IPS-18a (cell line): ENCODE measurements at regions not wholly inside any gene's neighbourhood (a gene's known extent, or its start where the extent isn't known, plus 50 kb on each side); places are given as distances from the start of the nearest gene placed in this dataset.
"Not testable (repeated sequence)": the region's sequence is repeated elsewhere in the genome, so short reads cannot be mapped to it uniquely, and the experiment has no call there.

Source experiments
- H3K27ac ChIP-seq: one replicate; pipeline ENCODE4 v1.5.1; 2013; ENCODE audit warnings: low read length
- H3K27me3 ChIP-seq: one replicate; pipeline ENCODE4 v1.6.1; 2013; ENCODE audit warnings: mild to moderate bottlenecking, low read length; ENCODE audit not compliant: control insufficient read depth, insufficient read depth
- H3K36me3 ChIP-seq: one replicate; pipeline ENCODE4 v1.6.1; 2013; ENCODE audit warnings: low read depth, low read length; ENCODE audit not compliant: control insufficient read depth
- H3K4me1 ChIP-seq: one replicate; pipeline ENCODE4 v1.6.1; 2013; ENCODE audit warnings: low read depth, low read length; ENCODE audit not compliant: control insufficient read depth
- H3K4me3 ChIP-seq: one replicate; pipeline ENCODE4 v1.5.1; 2013; ENCODE audit warnings: low read length
- H3K9ac ChIP-seq: one replicate; pipeline ENCODE4 v1.6.1; 2013; ENCODE audit warnings: mild to moderate bottlenecking, low read length, moderate library complexity
- H3K9me3 ChIP-seq: one replicate; pipeline ENCODE4 v1.6.1; 2013; ENCODE audit warnings: low read depth, low read length; ENCODE audit not compliant: control insufficient read depth

DNA sequence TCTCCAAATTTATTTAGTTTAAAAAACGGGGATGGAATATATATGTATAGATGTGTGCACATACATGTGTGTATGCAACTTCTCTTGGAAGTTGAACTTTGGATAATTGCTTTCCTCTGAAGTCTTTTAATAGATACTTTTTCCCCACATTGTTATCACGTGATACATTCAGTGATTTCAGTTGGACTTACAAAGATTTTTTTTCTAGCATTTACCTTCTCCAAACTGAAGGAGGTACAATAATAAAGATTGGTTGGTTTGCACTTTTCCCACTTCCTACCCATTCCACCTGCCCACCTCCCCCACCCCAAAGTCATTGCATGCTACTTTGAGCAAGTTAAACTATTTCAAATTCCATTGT is 206.1 kb upstream of the FSHR start:
- Histone ChIP-seq H3K36me3 (no peaks in the 10 kb centered on the region), H3K27me3 (no peaks in the 10 kb centered on the region), H3K27ac (no peak overlapping the region), H3K9me3 (no peaks in the 10 kb centered on the region), H3K4me3 (no peak overlapping the region), H3K9ac (no peak overlapping the region), H3K4me1 (peaks cover 13% of the 10 kb centered on the region)

DNA sequence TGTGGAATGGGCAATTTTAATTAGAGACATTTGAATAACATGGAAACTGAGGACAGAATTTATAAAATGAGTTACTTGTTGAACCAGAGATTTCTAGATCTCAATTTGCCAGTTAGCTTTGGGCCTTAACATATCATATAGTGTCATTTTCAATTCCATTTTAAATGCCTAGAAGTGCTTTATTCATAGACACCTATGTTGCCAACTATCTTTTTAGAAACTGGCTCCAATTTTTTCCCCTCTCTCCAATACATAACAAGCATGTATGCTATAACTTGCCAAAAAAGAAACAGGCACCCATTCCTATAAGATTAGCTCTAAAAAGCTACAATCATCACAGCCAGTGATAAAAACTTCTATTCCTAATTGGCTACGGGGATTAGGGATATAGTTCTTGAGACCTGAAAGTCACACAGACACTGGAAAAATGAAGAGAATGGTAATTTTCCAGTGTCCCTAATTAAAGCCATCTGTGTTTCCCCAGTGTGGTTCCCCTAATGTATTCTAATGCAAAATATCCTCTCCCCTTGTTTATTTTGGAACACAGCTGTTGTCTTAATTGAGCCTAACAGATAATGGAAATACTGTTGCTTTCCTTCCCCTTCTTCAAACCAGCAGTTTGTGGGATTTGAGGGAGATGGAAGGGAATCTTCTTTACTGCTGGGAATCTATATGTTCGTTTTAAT is 205.5 kb upstream of the FSHR start:
- Histone ChIP-seq H3K27ac (no peak overlapping the region), H3K4me1 (peaks cover 13% of the 10 kb centered on the region), H3K27me3 (no peaks in the 10 kb centered on the region), H3K9ac (no peak overlapping the region), H3K36me3 (no peaks in the 10 kb centered on the region), H3K9me3 (no peaks in the 10 kb centered on the region), H3K4me3 (no peak overlapping the region)

GRCh38 chr2:49355611-49356010 is 201.3 kb upstream of the FSHR start:
- no peak overlapping the region for H3K27ac ChIP-seq
- H3K4me3 ChIP-seq: no peak overlapping the region
- no peak overlapping the region for H3K9ac ChIP-seq
- H3K9me3 ChIP-seq: no peaks in the 10 kb centered on the region
- H3K27me3 ChIP-seq: no peaks in the 10 kb centered on the region
- peaks cover 12% of the 10 kb centered on the region for H3K4me1 ChIP-seq
- no peaks in the 10 kb centered on the region for H3K36me3 ChIP-seq

- no peak overlapping the region for H3K4me3 ChIP-seq
- no peaks in the 10 kb centered on the region for H3K9me3 ChIP-seq
- H3K4me1 ChIP-seq: peaks cover 3% of the 10 kb centered on the region
- H3K36me3 ChIP-seq: no peaks in the 10 kb centered on the region
- H3K27me3 ChIP-seq: no peaks in the 10 kb centered on the region
- H3K9ac ChIP-seq: no peak overlapping the region
- H3K27ac ChIP-seq: no peak overlapping the region
Measured at GRCh38 chr2:49351560-49351959, 197.2 kb upstream of the FSHR start.

DNA sequence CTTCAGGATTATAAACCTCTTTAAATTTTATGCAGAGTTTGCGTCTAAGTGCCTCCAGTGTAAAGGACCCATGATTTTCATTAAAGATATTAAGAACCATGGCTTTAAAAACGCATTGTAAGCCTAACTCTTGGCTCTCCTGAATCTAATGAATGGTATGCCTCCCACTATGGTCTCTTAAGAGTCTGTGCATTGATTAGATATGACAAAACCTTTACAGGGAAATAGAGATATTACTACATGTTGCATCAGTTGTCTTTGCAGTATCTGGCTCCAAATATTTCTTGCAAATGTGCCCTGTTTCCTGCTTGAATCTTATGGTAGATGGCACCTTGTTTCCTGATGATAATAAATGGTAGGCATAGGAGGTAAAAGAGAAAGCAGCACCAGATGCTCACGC is 189.3 kb upstream of the FSHR start:
- H3K9ac ChIP-seq: no peak overlapping the region
- H3K4me1 ChIP-seq: no peaks in the 10 kb centered on the region
- H3K27ac ChIP-seq: no peak overlapping the region

DNA sequence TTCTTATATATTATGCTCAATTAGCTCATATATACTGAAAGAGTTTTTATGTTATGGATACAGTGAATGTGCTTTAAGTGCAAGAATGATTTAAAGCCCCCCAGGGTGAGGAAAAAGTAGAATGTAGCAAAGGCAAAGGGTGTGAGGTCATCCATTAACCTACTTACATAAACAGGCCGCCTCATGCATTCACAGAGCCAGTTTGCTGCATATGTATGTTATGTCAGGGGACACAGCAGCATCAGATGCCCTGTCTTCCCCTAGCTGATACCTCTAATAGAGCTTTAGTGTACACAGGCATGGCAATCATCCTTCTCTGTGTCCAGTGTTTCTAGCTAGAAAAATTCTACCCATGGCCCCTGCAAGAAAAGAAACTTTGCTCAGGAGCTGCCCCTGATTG is 187.8 kb upstream of the FSHR start:
- H3K9ac ChIP-seq: no peak overlapping the region
- H3K36me3 ChIP-seq: no peaks in the 10 kb centered on the region

More for the DNA sequence above, 189.3 kb upstream of the FSHR start:
- H3K27me3 ChIP-seq: no peaks in the 10 kb centered on the region
- H3K4me3 ChIP-seq: no peak overlapping the region
- H3K9me3 ChIP-seq: no peaks in the 10 kb centered on the region
- no peaks in the 10 kb centered on the region for H3K36me3 ChIP-seq

DNA sequence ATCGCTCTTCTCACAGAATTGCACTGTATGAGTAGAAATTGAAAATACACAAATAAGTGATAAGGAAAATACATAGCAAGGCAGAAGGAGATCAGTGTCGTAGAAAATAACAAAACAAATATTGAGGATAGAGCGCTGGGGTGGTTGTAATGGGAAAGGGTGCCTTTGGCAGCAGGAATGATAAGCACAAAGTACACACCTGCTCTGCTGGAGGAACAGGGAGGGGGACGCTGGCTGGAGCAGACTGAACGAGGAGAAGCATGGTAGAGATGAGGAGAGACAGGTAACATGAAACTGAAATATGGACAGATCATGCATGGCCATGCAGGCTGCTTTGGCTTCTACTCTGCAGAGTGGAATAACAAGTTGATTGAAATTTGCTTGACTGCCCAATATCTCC is 181.2 kb upstream of the FSHR start:
- peaks cover 5% of the 10 kb centered on the region for H3K4me1 ChIP-seq
- no peaks in the 10 kb centered on the region for H3K27me3 ChIP-seq
- no peaks in the 10 kb centered on the region for H3K36me3 ChIP-seq
- no peak overlapping the region for H3K9ac ChIP-seq
- no peaks in the 10 kb centered on the region for H3K9me3 ChIP-seq
- no peak overlapping the region for H3K27ac ChIP-seq
- H3K4me3 ChIP-seq: no peak overlapping the region

More for the DNA sequence above, 187.8 kb upstream of the FSHR start:
- Histone ChIP-seq H3K27ac (no peak overlapping the region), H3K9me3 (no peaks in the 10 kb centered on the region), H3K4me3 (no peak overlapping the region), H3K4me1 (no peaks in the 10 kb centered on the region), H3K27me3 (no peaks in the 10 kb centered on the region)

GRCh38 chr2:49332415-49332814 is 178.1 kb upstream of the FSHR start:
- Histone ChIP-seq H3K27ac (no peak overlapping the region), H3K4me3 (no peak overlapping the region), H3K36me3 (no peaks in the 10 kb centered on the region), H3K27me3 (no peaks in the 10 kb centered on the region), H3K9me3 (no peaks in the 10 kb centered on the region), H3K9ac (no peak overlapping the region), H3K4me1 (peaks cover 5% of the 10 kb centered on the region)

GRCh38 chr2:49318531-49318930 is 164.2 kb upstream of the FSHR start:
- Histone ChIP-seq H3K9ac (no peak overlapping the region), H3K4me3 (no peak overlapping the region), H3K9me3 (no peaks in the 10 kb centered on the region), H3K27ac (no peak overlapping the region), H3K4me1 (no peaks in the 10 kb centered on the region), H3K27me3 (no peaks in the 10 kb centered on the region), H3K36me3 (no peaks in the 10 kb centered on the region)

- Histone ChIP-seq H3K9ac (no peak overlapping the region), H3K9me3 (no peaks in the 10 kb centered on the region), H3K27ac (no peak overlapping the region), H3K4me3 (no peak overlapping the region), H3K36me3 (no peaks in the 10 kb centered on the region), H3K27me3 (no peaks in the 10 kb centered on the region), H3K4me1 (no peaks in the 10 kb centered on the region)
Measured at GRCh38 chr2:49309461-49309860, 155.1 kb upstream of the FSHR start.

DNA sequence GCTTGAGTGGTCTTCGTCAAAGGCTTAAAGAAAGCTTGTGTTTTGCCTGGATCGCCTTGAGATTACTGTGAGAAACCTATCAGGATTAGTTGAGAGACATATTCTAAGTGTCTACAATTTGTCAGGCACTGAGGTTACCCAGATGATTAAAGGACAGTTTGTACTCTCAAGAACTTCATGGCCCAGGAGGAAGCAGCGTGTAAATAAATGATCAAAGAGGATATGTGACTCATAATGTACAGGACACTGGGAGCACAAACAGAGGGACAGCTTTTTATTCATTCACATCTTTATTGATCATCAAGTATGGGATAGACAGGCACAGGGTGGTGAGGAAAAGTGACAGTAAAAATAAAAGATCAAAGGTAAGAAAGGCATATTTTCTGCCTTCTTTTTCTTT is 152.6 kb upstream of the FSHR start:
- H3K27me3 ChIP-seq: no peaks in the 10 kb centered on the region
- no peak overlapping the region for H3K4me3 ChIP-seq
- no peaks in the 10 kb centered on the region for H3K36me3 ChIP-seq

DNA sequence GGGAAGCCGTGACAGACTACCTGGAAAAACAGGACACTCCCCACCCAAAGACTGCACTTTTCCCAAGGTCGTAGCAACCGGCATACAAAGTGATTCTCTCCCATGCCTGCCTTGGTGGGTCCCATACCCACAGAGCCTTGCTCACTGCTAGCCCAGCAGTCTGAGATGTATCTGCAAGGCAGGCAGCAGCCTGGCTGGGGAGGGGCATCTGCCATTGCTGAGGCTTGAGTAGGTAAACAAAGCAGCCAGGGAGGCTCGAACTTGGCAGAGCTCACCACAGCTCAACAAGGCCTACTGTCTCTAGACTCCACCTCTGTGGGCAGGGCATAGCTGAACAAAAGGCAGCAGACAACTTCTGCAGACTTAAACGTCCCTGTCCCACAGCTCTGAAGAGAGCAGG is 144.4 kb upstream of the FSHR start:
- H3K9me3 ChIP-seq, H3K4me3 ChIP-seq, H3K36me3 ChIP-seq, H3K27me3 ChIP-seq, H3K9ac ChIP-seq, H3K27ac ChIP-seq, H3K4me1 ChIP-seq: not testable (repeated sequence)

More for the DNA sequence above, 152.6 kb upstream of the FSHR start:
- Histone ChIP-seq H3K9me3 (no peaks in the 10 kb centered on the region), H3K9ac (no peak overlapping the region), H3K4me1 (no peaks in the 10 kb centered on the region), H3K27ac (no peak overlapping the region)
